HG03432 (cell line): ENCODE measurements at regions not wholly inside any gene's neighbourhood (a gene's known extent, or its start where the extent isn't known, plus 50 kb on each side); places are given as distances from the start of the nearest gene placed in this dataset.
A peak's percentile ranks its signal among the peaks of the same experiment; 100 is the strongest.
"Not testable (repeated sequence)": the region's sequence is repeated elsewhere in the genome, so short reads cannot be mapped to it uniquely, and the experiment has no call there.

Experiments
- ATAC-seq: cut with Tn5 transposase; IDR thresholded peaks from one replicate; pipeline ENCODE4 v1.9.1; 2021; ENCODE audit warnings: mild to moderate bottlenecking, moderate library complexity; ENCODE audit not compliant: unreplicated experiment

- peak; percentile 9 for ATAC-seq
Observed at GRCh38 chr14:39664646-39665045, 232.4 kb upstream of the FBXO33 start.

GRCh38 chr14:39641224-39641623 lies 209.0 kb upstream of the FBXO33 start:
- peak; percentile 92 for ATAC-seq

- not testable (repeated sequence) for ATAC-seq
Observed at GRCh38 chr14:39639009-39639408, 206.8 kb upstream of the FBXO33 start.

GRCh38 chr14:39628087-39628486 lies 195.9 kb upstream of the FBXO33 start:
- ATAC-seq: no peak

GRCh38 chr14:39626589-39627576 lies 194.7 kb upstream of the FBXO33 start:
- ATAC-seq: no peak

- no peak for ATAC-seq
Observed at GRCh38 chr14:39621678-39622077, 189.4 kb upstream of the FBXO33 start.

- no peak for ATAC-seq
Observed at GRCh38 chr14:39621223-39621622, 189.0 kb upstream of the FBXO33 start.

GRCh38 chr14:39617537-39617936 lies 185.3 kb upstream of the FBXO33 start:
- no peak for ATAC-seq

- ATAC-seq: no peak
Observed at GRCh38 chr14:39615352-39615751, 183.1 kb upstream of the FBXO33 start.

- no peak for ATAC-seq
Observed at GRCh38 chr14:39614297-39614923, 182.2 kb upstream of the FBXO33 start.

- ATAC-seq: no peak
Observed at GRCh38 chr14:39609119-39609518, 176.9 kb upstream of the FBXO33 start.

GRCh38 chr14:39607978-39608377 lies 175.7 kb upstream of the FBXO33 start:
- ATAC-seq: no peak

- no peak for ATAC-seq
Observed at GRCh38 chr14:39603942-39604341, 171.7 kb upstream of the FBXO33 start.

- ATAC-seq: no peak
Observed at GRCh38 chr14:39593377-39593776, 161.1 kb upstream of the FBXO33 start.

GRCh38 chr14:39592116-39592789 lies 160.0 kb upstream of the FBXO33 start:
- no peak for ATAC-seq

GRCh38 chr14:39589882-39590281 lies 157.6 kb upstream of the FBXO33 start:
- not testable (repeated sequence) for ATAC-seq

- ATAC-seq: peak; percentile 72
Observed at GRCh38 chr14:39582028-39582654, 149.9 kb upstream of the FBXO33 start.

GRCh38 chr14:39581474-39581873 lies 149.2 kb upstream of the FBXO33 start:
- ATAC-seq: no peak

GRCh38 chr14:39580696-39581095 lies 148.5 kb upstream of the FBXO33 start:
- ATAC-seq: no peak

- ATAC-seq: no peak
Observed at GRCh38 chr14:39576736-39577135, 144.5 kb upstream of the FBXO33 start.

GRCh38 chr14:39576258-39576657 lies 144.0 kb upstream of the FBXO33 start:
- ATAC-seq: no peak
